NCI-H2107 treated with DMSO at 0.1 percent for 48 hours (cell line): ENCODE measurements at regions not wholly inside any gene's neighbourhood (a gene's known extent, or its start where the extent isn't known, plus 50 kb on each side); places are given as distances from the start of the nearest gene placed in this dataset.

Experiments
- DNase-seq: peaks from one replicate; lab custom pipeline; 2025; ENCODE audit not compliant: unreplicated experiment; lab: John Stamatoyannopoulos, UW

- DNase-seq: no peak
Measured at GRCh38 chr3:59698091-59698490, 648.3 kb upstream of the CFAP20DC start.

GRCh38 chr3:59696783-59697182 lies 647.0 kb upstream of the CFAP20DC start:
- no peak for DNase-seq

- no peak for DNase-seq
Measured at GRCh38 chr3:59695860-59696259, 646.0 kb upstream of the CFAP20DC start.

GRCh38 chr3:59692117-59692516 lies 642.3 kb upstream of the CFAP20DC start:
- no peak for DNase-seq

- no peak for DNase-seq
Measured at GRCh38 chr3:59690886-59691285, 641.1 kb upstream of the CFAP20DC start.

GRCh38 chr3:59688636-59689035 lies 638.8 kb upstream of the CFAP20DC start:
- no peak for DNase-seq

GRCh38 chr3:59685432-59685831 lies 635.6 kb upstream of the CFAP20DC start:
- no peak for DNase-seq

- DNase-seq: no peak
Measured at GRCh38 chr3:59684766-59685165, 634.9 kb upstream of the CFAP20DC start.

GRCh38 chr3:59680919-59681318 lies 631.1 kb upstream of the CFAP20DC start:
- DNase-seq: no peak

GRCh38 chr3:59677747-59678702 lies 628.2 kb upstream of the CFAP20DC start:
- DNase-seq: no peak

GRCh38 chr3:59675495-59675894 lies 625.7 kb upstream of the CFAP20DC start:
- DNase-seq: no peak

GRCh38 chr3:59663076-59663850 lies 613.4 kb upstream of the CFAP20DC start:
- no peak for DNase-seq

GRCh38 chr3:59660852-59661625 lies 611.2 kb upstream of the CFAP20DC start:
- DNase-seq: peak; percentile 70

GRCh38 chr3:59660376-59660775 lies 610.6 kb upstream of the CFAP20DC start:
- no peak for DNase-seq

- no peak for DNase-seq
Measured at GRCh38 chr3:59659755-59660154, 609.9 kb upstream of the CFAP20DC start.

GRCh38 chr3:59658866-59659265 lies 609.0 kb upstream of the CFAP20DC start:
- no peak for DNase-seq

GRCh38 chr3:59658274-59658673 lies 608.4 kb upstream of the CFAP20DC start:
- DNase-seq: no peak

- no peak for DNase-seq
Measured at GRCh38 chr3:59655418-59656015, 605.7 kb upstream of the CFAP20DC start.

- no peak for DNase-seq
Measured at GRCh38 chr3:59654480-59655417, 604.9 kb upstream of the CFAP20DC start.

- DNase-seq: no peak
Measured at GRCh38 chr3:59654123-59654479, 604.3 kb upstream of the CFAP20DC start.
